HEK293T (cell line): ENCODE measurements at regions not wholly inside any gene's neighbourhood (a gene's known extent, or its start where the extent isn't known, plus 50 kb on each side); places are given as distances from the start of the nearest gene placed in this dataset.

ENCODE experiments used
- CTCF ChIA-PET: fragments of 350-600 bp; formaldehyde crosslinking; extraction: SDS; loops from one replicate; lab custom pipeline; 2021; ENCODE audit warnings: antibody characterized with exemption, inconsistent platforms; lab: Yijun Ruan, JAX
- POLR2A ChIA-PET: fragments of 350-600 bp; formaldehyde crosslinking; extraction: SDS; loops from one replicate; lab custom pipeline; 2020; ENCODE audit warnings: antibody characterized with exemption, inconsistent platforms; lab: Yijun Ruan, JAX
- DNase-seq: peaks from one replicate; pipeline ENCODE4 v3.0.0; 2012; ENCODE audit warnings: mixed read lengths; ENCODE audit errors: extremely low spot score
- ARNT ChIP-seq: fragments of 450-650 bp; IDR thresholded peaks from 2 replicates; pipeline ENCODE4 v1.6.1; 2017; ENCODE audit warnings: mild to moderate bottlenecking
- BHLHE40 ChIP-seq: fragments of 450-650 bp; IDR thresholded peaks from 2 replicates; pipeline ENCODE4 v1.6.1; 2016; ENCODE audit warnings: mild to moderate bottlenecking, moderate library complexity, borderline replicate concordance
- CTBP1 ChIP-seq: fragments of 450-650 bp; IDR thresholded peaks from 2 replicates; pipeline ENCODE4 v1.6.1; 2016; ENCODE audit warnings: borderline replicate concordance
- ELF4 ChIP-seq: fragments of 450-650 bp; IDR thresholded peaks from 2 replicates; pipeline ENCODE4 v1.6.1; 2017; ENCODE audit warnings: antibody characterized with exemption
- FOXA1 ChIP-seq: fragments of 450-650 bp; IDR thresholded peaks from 2 replicates; pipeline ENCODE4 v1.6.1; 2016; ENCODE audit warnings: mild to moderate bottlenecking
- FOXK2 ChIP-seq: fragments of 450-650 bp; IDR thresholded peaks from 2 replicates; pipeline ENCODE4 v1.6.1; 2016; ENCODE audit warnings: mild to moderate bottlenecking
- FOXM1 ChIP-seq: fragments of 450-650 bp; IDR thresholded peaks from 2 replicates; pipeline ENCODE4 v1.6.1; 2017; ENCODE audit warnings: mild to moderate bottlenecking, borderline replicate concordance
- HDGF ChIP-seq: fragments of 450-650 bp; IDR thresholded peaks from 2 replicates; pipeline ENCODE4 v1.6.1; 2017; ENCODE audit warnings: antibody characterized with exemption, borderline replicate concordance
- L3MBTL2 ChIP-seq: fragments of 450-650 bp; conservative IDR thresholded peaks from 2 replicates; pipeline ENCODE4 v1.6.1; 2016; ENCODE audit warnings: mild to moderate bottlenecking
- LEF1 ChIP-seq: fragments of 450-650 bp; IDR thresholded peaks from 2 replicates; pipeline ENCODE4 v1.6.1; 2017; ENCODE audit warnings: mild to moderate bottlenecking, borderline replicate concordance
- NFRKB ChIP-seq: fragments of 450-650 bp; IDR thresholded peaks from 2 replicates; pipeline ENCODE4 v1.6.1; 2016; ENCODE audit warnings: mild to moderate bottlenecking, moderate library complexity
- PKNOX1 ChIP-seq: fragments of 450-650 bp; IDR thresholded peaks from 2 replicates; pipeline ENCODE4 v1.6.1; 2016
- SP1 ChIP-seq: fragments of 450-650 bp; IDR thresholded peaks from 2 replicates; pipeline ENCODE4 v1.6.1; 2017
- SUZ12 ChIP-seq: fragments of 450-650 bp; IDR thresholded peaks from 2 replicates; pipeline ENCODE4 v1.6.1; 2016; ENCODE audit warnings: mild to moderate bottlenecking
- TARDBP ChIP-seq: fragments of 450-650 bp; IDR thresholded peaks from 2 replicates; pipeline ENCODE4 v1.6.1; 2016
- ZNF384 ChIP-seq: fragments of 450-650 bp; IDR thresholded peaks from 2 replicates; pipeline ENCODE4 v1.6.1; 2016

GRCh38 chr13:59450229-59450628, 713.5 kb downstream of the DIAPH3 start:
- no peak for TF ChIP-seq L3MBTL2
- TF ChIP-seq ZNF384, result no peak
- TF ChIP-seq BHLHE40, result no peak
- DNase-seq, result no peak
- ChIA-PET CTCF (no interaction called here), POLR2A (no interaction called here)

GRCh38 chr13:59451236-59451635, 712.5 kb downstream of the DIAPH3 start:
- ChIA-PET CTCF (interaction anchor here (0.6 kb wide), 1 partner anchor 646 kb away, joined by 4 read pairs; no protein-coding TSS in a partner anchor), POLR2A (no interaction called here)
- DNase-seq, result no peak
- TF ChIP-seq TARDBP, result no peak
- TF ChIP-seq ELF4, result no peak
- TF ChIP-seq HDGF, result no peak
- TF ChIP-seq FOXK2, result no peak
- no peak for TF ChIP-seq BHLHE40
- no peak for TF ChIP-seq ZNF384
- no peak for TF ChIP-seq FOXM1
- no peak for TF ChIP-seq SUZ12
- no peak for TF ChIP-seq CTBP1
- TF ChIP-seq NFRKB, result no peak
- no peak for TF ChIP-seq SP1
- TF ChIP-seq LEF1, result no peak
- no peak for TF ChIP-seq L3MBTL2
- no peak for TF ChIP-seq PKNOX1
- TF ChIP-seq ARNT, result no peak
- no peak for TF ChIP-seq FOXA1

GRCh38 chr13:59452189-59452890, 711.4 kb downstream of the DIAPH3 start:
- CTCF ChIA-PET, result no interaction called here
- POLR2A ChIA-PET, result no interaction called here
- DNase-seq, result no peak
- no peak for TF ChIP-seq SUZ12
- no peak for TF ChIP-seq BHLHE40
- no peak for TF ChIP-seq LEF1

DNA sequence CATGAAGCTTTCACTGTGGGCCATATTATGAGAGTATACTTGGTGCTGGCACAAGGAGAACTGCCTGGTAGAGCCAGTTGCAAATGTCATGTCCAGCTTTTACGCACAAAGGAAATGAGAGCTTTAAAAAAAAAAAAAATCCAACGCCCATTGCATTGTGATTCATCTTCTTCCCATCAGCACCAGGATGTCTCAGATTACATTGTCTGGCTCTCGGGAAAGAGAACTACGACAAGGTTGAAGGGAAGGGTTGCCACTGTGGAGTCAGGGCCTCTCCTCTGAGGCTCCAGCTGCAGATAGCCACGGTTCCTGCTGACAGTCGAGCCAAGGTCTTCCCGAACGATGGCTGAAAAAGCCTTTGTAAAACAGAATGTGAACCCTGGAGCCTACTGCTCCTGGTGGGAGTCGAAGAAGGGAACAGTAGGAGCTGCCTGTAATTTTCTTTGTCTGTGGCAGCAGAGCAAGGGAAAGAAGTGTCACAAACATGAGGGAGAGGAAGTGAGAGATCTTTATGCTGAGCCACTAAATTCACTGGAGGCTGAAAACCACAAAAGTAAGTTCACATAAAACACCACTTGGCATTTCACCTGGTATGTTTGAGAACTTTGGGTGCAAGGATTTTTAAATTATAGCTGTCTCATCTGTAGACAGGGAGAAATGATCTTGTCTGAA, 704.7 kb downstream of the DIAPH3 start:
- DNase-seq, result no peak
- no peak for TF ChIP-seq SP1
- TF ChIP-seq LEF1, result no peak
- TF ChIP-seq FOXA1, result no peak
- no peak for TF ChIP-seq BHLHE40
- no peak for TF ChIP-seq TARDBP
- no peak for TF ChIP-seq PKNOX1
- TF ChIP-seq SUZ12, result no peak
- no peak for TF ChIP-seq NFRKB
- no peak for TF ChIP-seq ELF4
- no peak for TF ChIP-seq ZNF384
- no peak for TF ChIP-seq ARNT
- TF ChIP-seq HDGF, result no peak
- no peak for TF ChIP-seq FOXK2
- TF ChIP-seq L3MBTL2, result no peak
- no peak for TF ChIP-seq FOXM1
- no peak for TF ChIP-seq CTBP1
- CTCF ChIA-PET, result no interaction called here
- POLR2A ChIA-PET, result no interaction called here

- TF ChIP-seq FOXA1 (no peak), ZNF384 (no peak), LEF1 (no peak), NFRKB (no peak), SUZ12 (no peak), HDGF (no peak), ELF4 (no peak), ARNT (no peak), BHLHE40 (no peak), SP1 (no peak), FOXM1 (no peak), CTBP1 (no peak), FOXK2 (no peak), TARDBP (no peak), L3MBTL2 (no peak), PKNOX1 (no peak)
- ChIA-PET POLR2A (no interaction called here), CTCF (no interaction called here)
- no peak for DNase-seq
These were observed 703.8 kb downstream of the DIAPH3 start for GRCh38 chr13:59459972-59460371.

DNA sequence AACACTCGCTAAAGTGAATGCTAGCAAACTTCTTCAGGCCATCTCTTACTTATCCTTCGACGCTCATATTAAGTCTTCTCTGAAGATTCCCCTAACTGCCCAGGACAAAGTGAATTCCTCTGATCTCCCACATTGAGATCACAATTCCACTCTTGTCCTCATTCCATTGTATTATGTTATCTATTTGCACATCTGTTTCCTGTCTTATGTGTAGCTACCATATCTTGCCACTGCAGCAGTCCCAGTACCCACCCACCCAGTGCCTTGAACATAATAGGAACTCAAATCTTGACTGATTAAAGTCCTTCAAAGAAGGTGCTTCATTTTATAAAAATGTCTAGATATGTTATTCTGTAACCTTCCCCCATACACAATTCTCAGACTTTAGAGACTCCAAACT, 702.3 kb downstream of the DIAPH3 start:
- no peak for DNase-seq
- no peak for TF ChIP-seq TARDBP
- TF ChIP-seq PKNOX1, result no peak
- no peak for TF ChIP-seq FOXA1
- TF ChIP-seq SUZ12, result no peak
- no peak for TF ChIP-seq L3MBTL2
- TF ChIP-seq CTBP1, result no peak
- ChIA-PET POLR2A (no interaction called here), CTCF (no interaction called here)
